ENCODE measurements at regions not wholly inside any gene's neighbourhood (a gene's known extent, or its start where the extent isn't known, plus 50 kb on each side); places are given as distances from the start of the nearest gene placed in this dataset.

DNA sequence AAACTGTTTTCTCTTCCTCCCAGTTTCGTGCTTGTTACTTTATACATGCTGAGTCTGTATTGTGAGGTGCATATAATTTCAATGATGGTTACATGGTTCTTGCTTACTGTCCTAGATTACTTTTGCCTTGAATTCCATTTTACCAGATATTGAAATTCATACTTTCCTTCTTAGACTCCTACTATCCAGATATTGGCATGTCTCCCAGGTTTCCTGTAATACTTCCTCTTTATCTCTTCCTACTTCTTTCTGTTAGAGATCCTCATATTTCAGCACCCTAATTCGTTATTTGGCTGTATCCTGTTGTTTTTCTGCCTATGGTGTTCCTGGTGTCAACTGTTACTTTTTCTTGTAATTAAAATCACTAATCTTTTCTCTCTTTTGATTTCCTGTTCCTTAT lies 522.1 kb downstream of the CCDC171 start:
- TF ChIP-seq, protein P1, sequence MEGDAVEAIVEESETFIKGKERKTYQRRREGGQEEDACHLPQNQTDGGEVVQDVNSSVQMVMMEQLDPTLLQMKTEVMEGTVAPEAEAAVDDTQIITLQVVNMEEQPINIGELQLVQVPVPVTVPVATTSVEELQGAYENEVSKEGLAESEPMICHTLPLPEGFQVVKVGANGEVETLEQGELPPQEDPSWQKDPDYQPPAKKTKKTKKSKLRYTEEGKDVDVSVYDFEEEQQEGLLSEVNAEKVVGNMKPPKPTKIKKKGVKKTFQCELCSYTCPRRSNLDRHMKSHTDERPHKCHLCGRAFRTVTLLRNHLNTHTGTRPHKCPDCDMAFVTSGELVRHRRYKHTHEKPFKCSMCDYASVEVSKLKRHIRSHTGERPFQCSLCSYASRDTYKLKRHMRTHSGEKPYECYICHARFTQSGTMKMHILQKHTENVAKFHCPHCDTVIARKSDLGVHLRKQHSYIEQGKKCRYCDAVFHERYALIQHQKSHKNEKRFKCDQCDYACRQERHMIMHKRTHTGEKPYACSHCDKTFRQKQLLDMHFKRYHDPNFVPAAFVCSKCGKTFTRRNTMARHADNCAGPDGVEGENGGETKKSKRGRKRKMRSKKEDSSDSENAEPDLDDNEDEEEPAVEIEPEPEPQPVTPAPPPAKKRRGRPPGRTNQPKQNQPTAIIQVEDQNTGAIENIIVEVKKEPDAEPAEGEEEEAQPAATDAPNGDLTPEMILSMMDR (IDR thresholded peaks at IDR 0.05): no peak
- TF ChIP-seq ZFX (IDR thresholded peaks at IDR 0.05; ENCODE audit: borderline replicate concordance): no peak

GRCh38 chr9:16075696-16076095 lies 522.9 kb downstream of the CCDC171 start:
- TF ChIP-seq, protein P1 (IDR thresholded peaks at IDR 0.05): no peak
- TF ChIP-seq ZFX (IDR thresholded peaks at IDR 0.05; ENCODE audit: borderline replicate concordance): no peak
- H3K27ac ChIP-seq: no peak overlapping the region

More for the DNA sequence above, 522.1 kb downstream of the CCDC171 start:
- no peak overlapping the region for H3K27ac ChIP-seq

DNA sequence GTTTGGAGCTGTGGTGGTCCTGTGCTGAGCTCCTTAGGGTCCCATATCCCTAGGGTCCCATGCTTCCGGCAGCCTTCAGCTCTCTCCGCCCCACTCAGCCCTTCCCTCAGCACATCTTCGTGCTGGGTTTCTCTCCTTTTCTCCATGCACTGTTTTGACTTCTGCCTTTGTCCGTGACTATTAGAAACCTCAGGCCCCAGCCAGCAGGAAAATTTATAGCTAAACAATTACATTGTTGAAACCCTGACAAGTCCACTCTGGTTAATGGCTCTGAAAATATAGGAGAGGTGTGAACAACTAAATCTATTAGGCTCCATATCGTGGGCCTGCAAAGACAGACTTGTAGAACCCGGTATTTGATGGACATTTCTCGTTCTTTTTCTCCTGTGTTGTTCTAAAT lies 523.7 kb downstream of the CCDC171 start:
- no peak overlapping the region for H3K27ac ChIP-seq
- TF ChIP-seq, protein P1 (IDR thresholded peaks at IDR 0.05): no peak
- TF ChIP-seq ZFX (IDR thresholded peaks at IDR 0.05; ENCODE audit: borderline replicate concordance): no peak

DNA sequence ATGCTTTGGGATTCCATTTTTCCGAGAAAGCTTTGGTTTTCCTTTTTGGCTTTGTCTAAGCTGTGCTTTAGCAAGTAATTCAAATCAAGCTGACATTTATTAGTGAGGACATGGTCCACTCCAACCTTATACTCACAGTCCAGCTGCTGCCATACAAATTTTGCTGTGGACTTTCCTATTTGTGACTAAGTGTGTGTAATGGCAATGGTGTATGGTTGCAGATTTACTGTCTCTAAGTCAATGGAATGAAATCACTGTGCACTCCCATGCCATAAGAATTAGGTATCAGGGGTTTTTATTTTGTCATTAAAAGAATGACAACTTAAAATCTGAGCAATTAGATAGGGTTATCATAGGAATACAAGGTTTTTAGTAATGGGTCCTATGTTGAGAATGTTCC lies 530.0 kb downstream of the CCDC171 start:
- H3K27ac ChIP-seq: no peak overlapping the region
- no peak for TF ChIP-seq ZFX (IDR thresholded peaks at IDR 0.05; ENCODE audit: borderline replicate concordance)
- TF ChIP-seq, protein P1 (IDR thresholded peaks at IDR 0.05): no peak

DNA sequence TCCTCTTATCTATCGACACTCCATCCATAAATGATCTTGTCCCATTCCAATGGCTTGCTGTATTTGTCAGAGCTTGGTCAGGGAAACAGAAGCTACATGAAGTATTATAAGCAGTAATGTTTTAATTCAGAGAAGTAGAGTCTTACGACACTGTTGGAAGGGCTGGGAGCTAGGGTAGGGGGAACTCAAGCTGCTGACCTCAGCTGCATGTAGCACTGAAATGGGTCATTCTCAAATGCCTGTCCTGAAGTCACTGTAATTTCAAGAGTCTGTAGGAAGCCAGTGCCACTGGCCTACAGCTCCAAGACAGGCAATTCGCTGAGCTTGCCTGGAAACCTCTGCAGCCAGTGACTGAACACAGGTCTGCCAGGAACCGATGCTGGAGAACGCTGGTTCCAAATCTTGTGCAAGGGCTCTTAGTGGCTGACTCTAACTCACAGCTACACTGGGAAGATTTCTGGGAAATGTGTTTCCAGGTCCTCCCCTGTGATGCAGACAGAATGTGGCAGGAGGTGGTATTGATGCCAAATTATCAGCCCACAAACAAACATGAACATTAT lies 532.4 kb downstream of the CCDC171 start:
- H3K27ac ChIP-seq: no peak overlapping the region
- TF ChIP-seq, protein P1 (IDR thresholded peaks at IDR 0.05): no peak
- TF ChIP-seq ZFX (IDR thresholded peaks at IDR 0.05; ENCODE audit: borderline replicate concordance): no peak

GRCh38 chr9:16090907-16091629 lies 538.2 kb downstream of the CCDC171 start:
- TF ChIP-seq ZFX (IDR thresholded peaks at IDR 0.05; ENCODE audit: borderline replicate concordance): no peak
- TF ChIP-seq, protein P1 (IDR thresholded peaks at IDR 0.05): no peak
- H3K27ac ChIP-seq: no peak overlapping the region

Measured in 22Rv1 (cell line).